ENCODE measurements at regions not wholly inside any gene's neighbourhood (a gene's known extent, or its start where the extent isn't known, plus 50 kb on each side); places are given as distances from the start of the nearest gene placed in this dataset.

DNA sequence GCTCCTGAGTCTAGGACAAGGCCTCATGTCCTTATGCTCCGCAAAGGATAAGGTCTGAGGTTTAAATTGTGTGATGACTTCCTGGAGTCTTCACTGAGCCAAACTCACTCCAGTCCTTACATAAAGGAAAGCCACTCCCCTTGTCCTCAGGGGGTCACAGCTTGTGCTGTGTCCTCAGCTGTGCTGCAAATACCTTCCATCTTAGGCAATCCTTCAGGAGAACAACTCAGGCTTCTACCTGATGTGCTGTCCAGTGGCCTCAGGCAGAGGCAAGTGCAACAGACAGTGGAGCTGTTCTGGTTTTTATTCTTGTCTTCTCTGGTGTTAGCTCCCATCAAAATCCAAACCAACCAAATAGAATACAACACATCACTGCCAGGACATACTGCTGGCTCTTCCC is 151.5 kb downstream of the TAF11L14 start:
- CTCF ChIA-PET (ENCODE audit: low intra/inter-chr PET ratio, low total read pairs) = no interaction called here
- WGBS (ENCODE audit: low lambda C conversion rate) = no CpG with 5 or more reads among the region's 1 CpG
- FAIRE-seq = no peak
- Histone ChIP-seq H3K9ac (ENCODE audit: insufficient read depth, low read depth, low read length) (no peak overlapping the region), H3K27ac (ENCODE audit: extremely low read length, insufficient read depth, low read length) (no peak overlapping the region), H3K9me3 (ENCODE audit: low read length) (peaks cover 77% of the 10 kb centered on the region), H2AFZ (ENCODE audit: low read length) (no peak overlapping the region), H3K79me2 (ENCODE audit: insufficient read depth, low read length) (no peaks in the 10 kb centered on the region), H3K4me3 (replicated peaks in 1 of 3; ENCODE audit: insufficient read depth in 1 of 3, low read depth in 2 of 3, low read length in 3 of 3) (no peak overlapping the region), H3K4me1 (ENCODE audit: insufficient read depth, low read length) (no peaks in the 10 kb centered on the region), H4K20me1 (ENCODE audit: insufficient read depth, low read length) (no peaks in the 10 kb centered on the region), H3K4me2 (ENCODE audit: low read depth, low read length) (no peak overlapping the region), H3K36me3 (replicated peaks in 1 of 2; ENCODE audit: control insufficient read depth in 1 of 2, insufficient read depth in 2 of 2, low read length in 2 of 2) (no peaks in the 10 kb centered on the region), H3K27me3 (ENCODE audit: control insufficient read depth in 1 of 2, insufficient read depth in 2 of 2, low read length in 2 of 2) (no peaks in the 10 kb centered on the region)
- ATAC-seq = no peak
- POLR2A ChIA-PET = no interaction called here
- DNase-seq (ENCODE audit: low spot score) = no peak
- in situ Hi-C loops (cut with HindIII; ENCODE audit: extremely low pct_ligation_motif_present, low pct_unique_long_range_greater_than_20kb) (no loop called here), intact Hi-C loops (cut with micrococcal nuclease; ENCODE audit: unreplicated experiment) (no loop called here)
- no peak for TF ChIP-seq MZF1 (CRISPR knock-in tag; IDR thresholded peaks at IDR 0.05; ENCODE audit: borderline replicate concordance)
- no peak for TF ChIP-seq POLR2AphosphoS5 (IDR thresholded peaks at IDR 0.05; ENCODE audit: low read depth, low read length)
- TF ChIP-seq FLYWCH1 (CRISPR knock-in tag; IDR thresholded peaks at IDR 0.05) = no peak
- TF ChIP-seq, protein P1, sequence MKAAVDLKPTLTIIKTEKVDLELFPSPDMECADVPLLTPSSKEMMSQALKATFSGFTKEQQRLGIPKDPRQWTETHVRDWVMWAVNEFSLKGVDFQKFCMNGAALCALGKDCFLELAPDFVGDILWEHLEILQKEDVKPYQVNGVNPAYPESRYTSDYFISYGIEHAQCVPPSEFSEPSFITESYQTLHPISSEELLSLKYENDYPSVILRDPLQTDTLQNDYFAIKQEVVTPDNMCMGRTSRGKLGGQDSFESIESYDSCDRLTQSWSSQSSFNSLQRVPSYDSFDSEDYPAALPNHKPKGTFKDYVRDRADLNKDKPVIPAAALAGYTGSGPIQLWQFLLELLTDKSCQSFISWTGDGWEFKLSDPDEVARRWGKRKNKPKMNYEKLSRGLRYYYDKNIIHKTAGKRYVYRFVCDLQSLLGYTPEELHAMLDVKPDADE (CRISPR knock-in tag; IDR thresholded peaks at IDR 0.05) = no peak
- no peak for TF ChIP-seq HNF4A (CRISPR knock-in tag; IDR thresholded peaks at IDR 0.05)
- TF ChIP-seq, protein P2, sequence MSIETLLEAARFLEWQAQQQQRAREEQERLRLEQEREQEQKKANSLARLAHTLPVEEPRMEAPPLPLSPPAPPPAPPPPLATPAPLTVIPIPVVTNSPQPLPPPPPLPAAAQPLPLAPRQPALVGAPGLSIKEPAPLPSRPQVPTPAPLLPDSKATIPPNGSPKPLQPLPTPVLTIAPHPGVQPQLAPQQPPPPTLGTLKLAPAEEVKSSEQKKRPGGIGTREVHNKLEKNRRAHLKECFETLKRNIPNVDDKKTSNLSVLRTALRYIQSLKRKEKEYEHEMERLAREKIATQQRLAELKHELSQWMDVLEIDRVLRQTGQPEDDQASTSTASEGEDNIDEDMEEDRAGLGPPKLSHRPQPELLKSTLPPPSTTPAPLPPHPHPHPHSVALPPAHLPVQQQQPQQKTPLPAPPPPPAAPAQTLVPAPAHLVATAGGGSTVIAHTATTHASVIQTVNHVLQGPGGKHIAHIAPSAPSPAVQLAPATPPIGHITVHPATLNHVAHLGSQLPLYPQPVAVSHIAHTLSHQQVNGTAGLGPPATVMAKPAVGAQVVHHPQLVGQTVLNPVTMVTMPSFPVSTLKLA (IDR thresholded peaks at IDR 0.05) = no peak
- no peak for TF ChIP-seq MAFF (IDR thresholded peaks at IDR 0.05; ENCODE audit: low read depth, low read length)
- TF ChIP-seq TAF15 (IDR thresholded peaks at IDR 0.05; ENCODE audit: low read depth, low read length, poor library complexity, severe bottlenecking) = no peak
- TF ChIP-seq, protein P3, sequence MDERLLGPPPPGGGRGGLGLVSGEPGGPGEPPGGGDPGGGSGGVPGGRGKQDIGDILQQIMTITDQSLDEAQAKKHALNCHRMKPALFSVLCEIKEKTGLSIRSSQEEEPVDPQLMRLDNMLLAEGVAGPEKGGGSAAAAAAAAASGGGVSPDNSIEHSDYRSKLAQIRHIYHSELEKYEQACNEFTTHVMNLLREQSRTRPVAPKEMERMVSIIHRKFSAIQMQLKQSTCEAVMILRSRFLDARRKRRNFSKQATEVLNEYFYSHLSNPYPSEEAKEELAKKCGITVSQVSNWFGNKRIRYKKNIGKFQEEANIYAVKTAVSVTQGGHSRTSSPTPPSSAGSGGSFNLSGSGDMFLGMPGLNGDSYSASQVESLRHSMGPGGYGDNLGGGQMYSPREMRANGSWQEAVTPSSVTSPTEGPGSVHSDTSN (CRISPR knock-in tag; IDR thresholded peaks at IDR 0.05) = no peak
- TF ChIP-seq NR2F2 (IDR thresholded peaks at IDR 0.05; ENCODE audit: borderline replicate concordance, low read depth) = no peak
- no peak for TF ChIP-seq ZNF773 (CRISPR knock-in tag; IDR thresholded peaks at IDR 0.05; ENCODE audit: borderline replicate concordance)
- no peak for TF ChIP-seq ZNF335 (CRISPR knock-in tag; IDR thresholded peaks at IDR 0.05)
- TF ChIP-seq CHD4 (IDR thresholded peaks at IDR 0.05; ENCODE audit: borderline replicate concordance, low read length) = no peak
- TF ChIP-seq RNF2 (conservative IDR thresholded peaks at IDR 0.05; ENCODE audit: low read depth) = no peak
- TF ChIP-seq, protein P4, sequence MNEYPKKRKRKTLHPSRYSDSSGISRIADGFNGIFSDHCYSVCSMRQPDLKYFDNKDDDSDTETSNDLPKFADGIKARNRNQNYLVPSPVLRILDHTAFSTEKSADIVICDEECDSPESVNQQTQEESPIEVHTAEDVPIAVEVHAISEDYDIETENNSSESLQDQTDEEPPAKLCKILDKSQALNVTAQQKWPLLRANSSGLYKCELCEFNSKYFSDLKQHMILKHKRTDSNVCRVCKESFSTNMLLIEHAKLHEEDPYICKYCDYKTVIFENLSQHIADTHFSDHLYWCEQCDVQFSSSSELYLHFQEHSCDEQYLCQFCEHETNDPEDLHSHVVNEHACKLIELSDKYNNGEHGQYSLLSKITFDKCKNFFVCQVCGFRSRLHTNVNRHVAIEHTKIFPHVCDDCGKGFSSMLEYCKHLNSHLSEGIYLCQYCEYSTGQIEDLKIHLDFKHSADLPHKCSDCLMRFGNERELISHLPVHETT (CRISPR knock-in tag; conservative IDR thresholded peaks at IDR 0.05) = no peak
- no peak for TF ChIP-seq ZNF484 (CRISPR knock-in tag; IDR thresholded peaks at IDR 0.05; ENCODE audit: borderline replicate concordance, low read depth)
- TF ChIP-seq TGIF2 (CRISPR knock-in tag; IDR thresholded peaks at IDR 0.05) = no peak
- no peak for TF ChIP-seq TEAD2 (CRISPR knock-in tag; IDR thresholded peaks at IDR 0.05)
- no peak for TF ChIP-seq MAFG (CRISPR knock-in tag; IDR thresholded peaks at IDR 0.05)
- no peak for TF ChIP-seq NBN (conservative IDR thresholded peaks at IDR 0.05)
- BruUV-seq (replicated peaks) = no TSS peak

All from HepG2 (cell line).